Esophagus (tissue), 2 donors: ENCODE measurements at regions not wholly inside any gene's neighbourhood (a gene's known extent, or its start where the extent isn't known, plus 50 kb on each side); places are given as distances from the start of the nearest gene placed in this dataset.

Source experiments
- H3K27ac ChIP-seq, 2 donors: one replicate each; pipeline ENCODE4 v1.5.1; 2013; ENCODE audit warnings: low read depth in 2 of 2, mild to moderate bottlenecking in 2 of 2, inconsistent platforms in 1 of 2, low read length in 1 of 2, moderate library complexity in 1 of 2
- H3K27me3 ChIP-seq, 2 donors: one replicate each; pipeline ENCODE4 v1.6.1; 2013; ENCODE audit warnings: low read length in 2 of 2, control low read depth in 1 of 2, mild to moderate bottlenecking in 1 of 2; ENCODE audit not compliant: insufficient read depth in 2 of 2, control insufficient read depth in 1 of 2
- H3K36me3 ChIP-seq, 2 donors: one replicate each; pipeline ENCODE4 v1.6.1; 2013; ENCODE audit warnings: low read length in 1 of 2; ENCODE audit not compliant: control insufficient read depth in 2 of 2, insufficient read depth in 2 of 2
- H3K4me1 ChIP-seq, 2 donors: one replicate each; pipeline ENCODE4 v1.6.1; 2013; ENCODE audit warnings: low read length in 1 of 2; ENCODE audit not compliant: control insufficient read depth in 2 of 2, insufficient read depth in 2 of 2
- H3K4me3 ChIP-seq, 2 donors: one replicate each; pipeline ENCODE4 v1.5.1; 2013; ENCODE audit warnings: low read length in 2 of 2, mild to moderate bottlenecking in 2 of 2, low read depth in 1 of 2, moderate library complexity in 1 of 2
- H3K9me3 ChIP-seq, 2 donors: one replicate each; pipeline ENCODE4 v1.6.1; 2013; ENCODE audit warnings: mild to moderate bottlenecking in 2 of 2, low read depth in 1 of 2, low read length in 1 of 2, moderate library complexity in 1 of 2; ENCODE audit not compliant: control insufficient read depth in 2 of 2, insufficient read depth in 1 of 2
- WGBS, 2 donors: extraction: QIAGEN DNeasy Blood & Tissue Kit; methylation state at CpG; one replicate each; pipeline ENCODE4 v1.1.7; 2013; 5-methylcytosine and 5-hydroxymethylcytosine counted together
- donor health status: healthy with polysubstance abuse.
- donor health status: Bipolar disorder and iron deficiency.

DNA sequence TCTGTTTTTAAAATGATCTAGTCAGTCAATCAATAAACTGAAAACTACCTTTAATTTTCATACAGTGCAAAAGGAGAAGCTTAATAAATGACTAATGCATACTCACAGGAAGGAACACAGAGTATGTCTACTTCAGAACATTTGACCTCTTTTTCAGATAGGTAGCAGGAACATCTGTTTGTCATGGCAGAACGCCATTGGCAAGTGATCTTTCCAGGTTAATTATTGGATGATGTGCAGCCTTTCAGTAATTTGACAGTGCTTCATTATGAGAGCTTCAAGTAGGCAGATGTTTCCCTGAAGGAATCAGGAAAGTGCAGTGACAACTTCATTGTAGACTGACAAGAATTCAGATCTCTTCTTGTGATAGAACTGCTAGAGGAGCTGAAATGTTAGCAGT is 325.0 kb downstream of the OTOL1 start:
- H3K4me1 ChIP-seq, result no peaks in the 10 kb centered on the region
- WGBS, 2 donors, result 33 to 42% methylated on average over 1 of the region's 1 CpG
- H3K36me3 ChIP-seq, result no peaks in the 10 kb centered on the region
- H3K4me3 ChIP-seq, result no peak overlapping the region
- H3K27ac ChIP-seq, result no peak overlapping the region
- no peaks in the 10 kb centered on the region for H3K27me3 ChIP-seq
- no peaks in the 10 kb centered on the region for H3K9me3 ChIP-seq

DNA sequence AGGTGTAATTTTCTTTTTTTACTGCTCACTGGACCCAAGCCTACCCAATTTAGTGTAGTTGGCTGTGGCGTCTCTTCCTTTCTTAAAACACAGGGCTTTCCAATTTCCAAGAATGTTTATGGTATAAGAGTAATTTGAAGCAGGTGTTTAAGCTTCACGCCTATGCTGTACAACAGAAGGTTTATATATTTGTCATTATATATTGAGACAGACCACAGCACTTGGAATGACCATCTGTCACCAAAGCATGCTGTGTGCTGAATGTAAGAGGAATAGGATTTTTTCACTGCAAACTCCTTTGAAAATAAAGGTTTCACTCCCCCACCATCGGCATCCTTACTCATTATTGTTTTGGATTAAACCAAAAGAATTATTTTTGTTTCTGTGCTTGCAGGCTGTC is 325.7 kb downstream of the OTOL1 start:
- no peak overlapping the region for H3K4me3 ChIP-seq
- H3K36me3 ChIP-seq, result no peaks in the 10 kb centered on the region
- no peaks in the 10 kb centered on the region for H3K4me1 ChIP-seq
- no peak overlapping the region for H3K27ac ChIP-seq
- H3K27me3 ChIP-seq, result no peaks in the 10 kb centered on the region
- H3K9me3 ChIP-seq, result no peaks in the 10 kb centered on the region
- WGBS, 2 donors, result 56 to 63% methylated on average over 3 of the region's 3 CpGs

DNA sequence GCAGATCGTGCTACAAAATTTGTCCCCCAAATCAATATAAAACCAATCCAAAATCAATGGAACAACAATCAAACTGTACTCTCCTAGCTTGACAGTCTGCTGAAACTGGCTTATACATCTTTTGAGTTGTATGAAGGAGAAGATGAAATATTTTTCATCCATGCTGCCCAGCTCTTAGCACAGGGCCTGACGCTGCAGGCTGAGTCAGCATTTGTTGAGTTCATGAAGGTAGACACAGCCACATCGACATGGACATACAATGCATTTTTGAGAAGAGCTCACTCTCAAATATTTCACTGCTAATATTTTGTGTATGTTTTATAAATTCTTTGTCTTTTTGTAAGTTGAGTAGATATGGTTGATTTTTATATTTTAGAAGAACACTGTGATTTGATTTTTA is 327.3 kb downstream of the OTOL1 start:
- Histone ChIP-seq H3K4me3 (no peak overlapping the region), H3K27me3 (no peaks in the 10 kb centered on the region), H3K9me3 (no peaks in the 10 kb centered on the region), H3K4me1 (no peaks in the 10 kb centered on the region), H3K36me3 (no peaks in the 10 kb centered on the region), H3K27ac (no peak overlapping the region)
- WGBS, 2 donors, result 86 to 90% methylated on average over 3 of the region's 3 CpGs

DNA sequence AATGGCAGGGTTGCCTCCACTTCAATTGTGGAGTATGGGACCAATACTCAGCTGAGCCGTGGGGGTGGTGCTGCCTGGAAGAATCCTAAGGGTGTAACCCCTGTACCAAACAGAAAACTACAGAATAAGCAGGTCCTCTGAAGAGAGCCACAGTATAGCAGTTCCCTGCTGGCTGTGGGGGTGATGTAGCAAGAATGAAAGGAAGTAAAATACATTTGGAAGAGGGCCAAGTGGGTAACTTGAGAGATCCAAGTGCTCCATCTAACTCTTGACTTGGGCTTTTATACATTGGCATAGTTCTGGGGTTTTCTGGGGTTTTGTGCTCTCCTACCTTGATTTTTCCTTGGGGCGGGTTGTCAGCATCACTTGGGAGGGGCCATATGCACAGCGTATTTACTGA is 341.4 kb downstream of the OTOL1 start:
- H3K27ac ChIP-seq, result no peak overlapping the region
- H3K4me3 ChIP-seq, result no peak overlapping the region
- H3K9me3 ChIP-seq, result no peaks in the 10 kb centered on the region
- H3K27me3 ChIP-seq, result no peaks in the 10 kb centered on the region
- no peaks in the 10 kb centered on the region for H3K4me1 ChIP-seq
- H3K36me3 ChIP-seq, result no peaks in the 10 kb centered on the region
- WGBS, 2 donors, result 86 to 91% methylated on average over 3 of the region's 3 CpGs

DNA sequence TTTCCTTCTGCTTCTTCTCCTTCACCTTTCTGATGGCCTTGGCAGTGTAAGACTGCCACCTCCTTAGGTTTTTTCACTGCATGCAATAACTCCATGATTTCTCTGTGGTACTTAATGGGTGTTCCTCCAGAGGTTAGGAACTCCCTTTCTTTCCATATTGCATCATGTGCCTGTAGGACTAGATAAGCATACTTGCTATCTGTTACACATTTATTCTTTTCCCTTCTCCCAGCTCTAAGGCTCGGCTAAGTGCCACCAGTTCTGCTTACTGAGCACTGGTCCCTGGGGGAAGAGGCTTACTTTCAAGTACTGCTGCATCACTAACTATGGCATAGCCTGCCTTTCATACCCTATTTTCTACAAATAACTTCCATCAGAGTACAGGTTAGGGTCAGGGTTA is 351.8 kb downstream of the OTOL1 start:
- Histone ChIP-seq H3K4me3 (no peak overlapping the region), H3K36me3 (no peaks in the 10 kb centered on the region), H3K27me3 (no peaks in the 10 kb centered on the region), H3K27ac (no peak overlapping the region), H3K4me1 (no peaks in the 10 kb centered on the region), H3K9me3 (peaks cover 0 to 2% of the 10 kb centered on the region in 2 donors)
- WGBS, 2 donors, result 71 to 83% methylated on average over 1 of the region's 1 CpG

DNA sequence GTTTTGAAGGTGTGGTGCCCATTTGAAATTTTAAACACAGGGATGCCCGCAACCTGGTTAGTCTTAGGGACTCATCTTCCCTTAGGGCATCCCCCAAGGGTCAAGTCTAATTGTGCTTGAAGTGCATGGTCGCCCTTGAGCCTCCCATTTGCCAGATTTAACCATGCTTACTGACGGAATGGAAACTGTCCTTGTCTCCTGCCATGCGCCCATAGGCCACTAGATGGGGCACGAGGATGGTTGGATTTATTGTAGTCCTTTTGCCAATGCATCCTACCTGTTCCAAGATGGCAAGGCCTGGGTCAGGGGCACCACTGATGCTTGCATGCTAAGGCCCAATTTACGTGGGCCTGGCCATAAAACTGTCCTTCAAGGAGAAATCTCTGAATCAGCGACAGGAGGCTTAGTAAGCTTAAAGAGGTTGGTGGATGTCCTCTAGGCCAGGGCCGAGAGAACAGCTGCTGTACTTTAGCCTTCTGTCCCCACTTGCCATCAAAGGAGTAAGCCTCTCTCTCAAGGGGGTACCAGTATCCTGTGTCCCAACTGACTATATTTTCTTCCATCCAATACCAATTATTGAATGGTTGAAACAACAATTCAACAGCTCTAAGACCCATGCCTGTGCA is 355.4 kb downstream of the OTOL1 start:
- no peaks in the 10 kb centered on the region for H3K36me3 ChIP-seq
- no peak overlapping the region for H3K4me3 ChIP-seq
- H3K4me1 ChIP-seq, result no peaks in the 10 kb centered on the region
- H3K9me3 ChIP-seq, result peaks cover 0 to under 1% of the 10 kb centered on the region in 2 donors
- no peaks in the 10 kb centered on the region for H3K27me3 ChIP-seq
- WGBS, 2 donors, result 44 to 51% methylated on average over 8 of the region's 8 CpGs
- no peak overlapping the region for H3K27ac ChIP-seq

DNA sequence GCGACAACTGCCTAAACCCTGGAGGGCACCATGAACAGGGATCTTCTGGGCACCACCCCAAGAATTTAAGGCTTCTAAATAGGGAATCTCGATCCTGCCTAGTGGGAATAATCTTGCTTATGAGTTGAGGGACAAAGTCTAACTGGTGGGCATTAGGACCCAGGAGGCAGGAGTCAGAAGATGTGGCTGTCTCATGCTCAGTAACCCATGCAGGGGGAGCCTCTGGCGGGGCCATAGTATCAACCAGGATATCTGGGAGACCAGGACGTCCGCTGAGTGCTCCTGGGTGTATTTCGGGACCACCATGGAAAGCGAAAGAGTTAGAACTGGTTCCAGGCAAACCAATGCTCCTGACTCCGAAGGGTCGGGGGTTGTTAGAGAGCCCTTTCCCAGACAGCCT is 356.1 kb downstream of the OTOL1 start:
- no peaks in the 10 kb centered on the region for H3K27me3 ChIP-seq
- no peak overlapping the region for H3K4me3 ChIP-seq
- no peaks in the 10 kb centered on the region for H3K9me3 ChIP-seq
- H3K4me1 ChIP-seq, result no peaks in the 10 kb centered on the region
- 83 to 87% methylated on average over 9 of the region's 9 CpGs for WGBS, 2 donors
- no peak overlapping the region for H3K27ac ChIP-seq
- H3K36me3 ChIP-seq, result no peaks in the 10 kb centered on the region

DNA sequence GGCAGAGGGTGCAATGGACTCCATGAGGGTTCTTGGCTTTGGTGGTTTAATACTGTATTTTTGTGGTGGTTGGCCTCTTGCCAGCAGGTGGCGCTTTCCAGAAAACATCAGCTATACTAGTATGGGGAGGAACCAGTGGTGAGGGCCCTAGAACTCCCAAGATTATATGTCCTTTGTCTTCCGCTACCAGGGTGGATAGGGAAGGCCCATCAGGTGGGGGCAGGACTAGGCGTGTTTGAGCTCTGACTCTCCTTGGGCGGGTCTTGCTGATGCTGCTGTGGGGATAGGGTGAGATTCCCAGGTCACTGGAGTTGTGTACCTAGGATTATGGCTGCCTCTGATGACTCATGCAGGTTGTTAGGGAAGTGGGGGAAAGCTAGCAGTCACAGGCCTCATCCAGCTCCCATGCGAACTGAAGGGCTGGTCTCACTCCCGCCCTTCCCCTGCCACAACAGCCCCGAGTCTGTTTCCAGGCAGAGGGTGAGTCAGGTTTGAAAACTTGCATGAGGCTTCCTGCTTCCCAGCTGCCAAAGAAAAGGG is 357.7 kb downstream of the OTOL1 start:
- no peaks in the 10 kb centered on the region for H3K4me1 ChIP-seq
- no peaks in the 10 kb centered on the region for H3K27me3 ChIP-seq
- no peaks in the 10 kb centered on the region for H3K36me3 ChIP-seq
- H3K4me3 ChIP-seq, result no peak overlapping the region
- 66 to 68% methylated on average over 7 of the region's 7 CpGs for WGBS, 2 donors
- H3K27ac ChIP-seq, result peak overlapping the region in 1 of 2 donors; percentile 68
- no peaks in the 10 kb centered on the region for H3K9me3 ChIP-seq

DNA sequence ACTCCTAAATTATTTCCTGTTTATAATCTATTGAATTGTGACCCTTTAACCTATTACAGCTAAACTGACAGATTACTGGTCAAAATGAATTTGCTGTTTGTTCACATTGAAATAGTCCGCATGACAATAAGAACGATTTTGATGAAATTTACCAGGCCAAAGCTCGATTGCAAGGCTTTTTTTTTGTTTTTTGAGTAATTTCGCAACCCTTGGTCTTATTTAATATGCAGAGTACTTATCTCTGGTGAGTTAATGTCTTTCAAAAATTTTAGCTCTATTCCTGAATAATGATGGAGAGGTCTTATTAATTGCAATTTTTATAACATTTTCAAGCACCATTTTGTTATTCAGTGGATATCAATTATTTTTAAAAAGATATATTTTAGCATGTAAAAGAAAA is 362.4 kb downstream of the OTOL1 start:
- Histone ChIP-seq H3K4me1 (no peaks in the 10 kb centered on the region), H3K36me3 (no peaks in the 10 kb centered on the region), H3K9me3 (no peaks in the 10 kb centered on the region), H3K4me3 (no peak overlapping the region), H3K27ac (no peak overlapping the region), H3K27me3 (no peaks in the 10 kb centered on the region)
- 84% methylated on average over 4 of the region's 4 CpGs for WGBS, 2 donors

DNA sequence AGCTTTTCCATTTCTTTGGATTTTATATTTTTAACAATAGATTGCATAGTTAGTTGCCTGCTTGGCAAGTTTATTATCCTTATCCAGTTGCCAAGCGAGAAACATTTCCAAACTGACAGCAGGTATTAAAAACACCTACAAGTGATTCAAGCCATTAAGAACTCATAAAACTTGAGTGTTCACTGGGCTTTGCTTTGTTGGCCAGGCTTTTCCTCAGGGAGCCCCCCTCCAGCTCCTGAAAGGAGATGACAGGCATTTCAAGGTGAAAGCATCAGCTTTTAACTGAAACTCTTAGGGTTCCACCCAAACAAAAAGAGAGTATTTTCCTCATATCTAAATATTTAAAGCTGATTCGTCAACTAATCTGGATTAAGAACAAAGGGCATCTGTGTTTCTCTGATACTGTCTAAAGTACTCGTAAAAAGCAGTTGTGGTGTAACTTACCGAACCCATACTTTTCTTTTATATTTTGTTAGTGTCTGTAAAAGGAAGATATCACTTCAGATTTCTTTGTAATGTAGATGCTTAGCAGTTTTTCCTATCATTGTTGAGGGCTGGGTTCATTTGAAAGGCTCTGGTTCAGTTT is 363.4 kb downstream of the OTOL1 start:
- Histone ChIP-seq H3K27ac (no peak overlapping the region), H3K36me3 (no peaks in the 10 kb centered on the region), H3K4me1 (no peaks in the 10 kb centered on the region), H3K9me3 (no peaks in the 10 kb centered on the region), H3K27me3 (no peaks in the 10 kb centered on the region), H3K4me3 (no peak overlapping the region)
- WGBS, 2 donors, result 49 to 50% methylated on average over 4 of the region's 4 CpGs
